Neural cell (in vitro differentiated cells): ENCODE measurements at regions not wholly inside any gene's neighbourhood (a gene's known extent, or its start where the extent isn't known, plus 50 kb on each side); places are given as distances from the start of the nearest gene placed in this dataset.

ENCODE experiments used
- H2AFZ ChIP-seq: fragments of 200-600, 300-800 bp; sonication (generic), shearing (Covaris generic); 2 replicates; pipeline ENCODE4 v1.6.0; 2014; ENCODE audit warnings: low read depth, mild to moderate bottlenecking, antibody characterized with exemption, low read length, moderate library complexity
- H3F3A ChIP-seq: fragments of 200-600 bp; shearing (Covaris generic); 2 replicates; pipeline ENCODE4 v1.6.1; 2016; ENCODE audit warnings: mild to moderate bottlenecking, moderate library complexity, mixed read lengths, antibody characterized with exemption, low read length; ENCODE audit not compliant: insufficient read depth, poor library complexity, severe bottlenecking
- H3K27ac ChIP-seq: fragments of 200-600, 300-800 bp; sonication (generic), shearing (Covaris generic); 2 replicates; pipeline ENCODE4 v1.5.1; 2014; ENCODE audit warnings: mild to moderate bottlenecking, low read length, moderate library complexity
- H3K27me3 ChIP-seq: fragments of 300-800, 200-600 bp; sonication (generic), shearing (Covaris generic); 2 replicates; pipeline ENCODE4 v1.6.0; 2014; ENCODE audit warnings: mild to moderate bottlenecking, low read depth, low read length, moderate library complexity; ENCODE audit not compliant: insufficient read depth
- H3K36me3 ChIP-seq: fragments of 300-800, 200-600 bp; sonication (generic), shearing (Covaris generic); 2 replicates; pipeline ENCODE4 v1.5.1; 2014; ENCODE audit warnings: mild to moderate bottlenecking, antibody characterized with exemption, low read length, moderate library complexity; ENCODE audit not compliant: insufficient read depth
- H3K4me2 ChIP-seq: fragments of 300-800, 200-600 bp; sonication (generic), shearing (Covaris generic); 2 replicates; pipeline ENCODE4 v1.6.0; 2014; ENCODE audit warnings: mild to moderate bottlenecking, low read length
- H3K4me3 ChIP-seq: fragments of 300-800, 200-600 bp; sonication (generic), shearing (Covaris generic); 2 replicates; pipeline ENCODE4 v1.5.1; 2014; ENCODE audit warnings: mild to moderate bottlenecking, low read length, moderate library complexity
- H3K79me2 ChIP-seq: fragments of 200-600 bp; shearing (Covaris generic); replicated peaks from 2 replicates; pipeline ENCODE4 v1.6.0; 2014; ENCODE audit warnings: mild to moderate bottlenecking, low read length, moderate library complexity; ENCODE audit not compliant: insufficient read depth
- H3K9ac ChIP-seq: fragments of 300-800, 200-600 bp; sonication (generic), shearing (Covaris generic); 2 replicates; pipeline ENCODE4 v1.6.1; 2016; ENCODE audit warnings: mild to moderate bottlenecking, low read length, mixed read lengths
- H3K9me2 ChIP-seq: fragments of 200-600 bp; shearing (Covaris generic); 2 replicates; pipeline ENCODE4 v1.6.1; 2016; ENCODE audit warnings: mild to moderate bottlenecking, low read length, mixed read lengths; ENCODE audit not compliant: insufficient read depth
- H3K9me3 ChIP-seq: fragments of 200-600, 300-800 bp; sonication (generic), shearing (Covaris generic); 2 replicates; pipeline ENCODE4 v1.6.1; 2016; ENCODE audit warnings: mild to moderate bottlenecking, mixed run types, low read length, moderate library complexity, mixed read lengths
- H4K20me1 ChIP-seq: fragments of 200-600 bp; shearing (Covaris generic); 2 replicates; pipeline ENCODE4 v1.6.1; 2016; ENCODE audit warnings: mild to moderate bottlenecking, mixed run types; ENCODE audit not compliant: insufficient read depth
- CTCF ChIP-seq: fragments of 450-650 bp; IDR thresholded peaks from 2 replicates; pipeline ENCODE4 v1.5.1; 2014; ENCODE audit warnings: antibody characterized with exemption, mild to moderate bottlenecking, moderate library complexity; ENCODE audit not compliant: poor library complexity, severe bottlenecking
- EP300 ChIP-seq: fragments of 450-650 bp; conservative IDR thresholded peaks from 2 replicates; pipeline ENCODE4 v1.6.1; 2014; ENCODE audit warnings: antibody characterized with exemption, mild to moderate bottlenecking, moderate library complexity; ENCODE audit not compliant: poor library complexity, severe bottlenecking
- EZH2 ChIP-seq: fragments of 200-600, 300-800 bp; shearing (Covaris generic), sonication (generic); IDR thresholded peaks from 2 replicates; pipeline ENCODE4 v1.6.1; 2014; ENCODE audit warnings: antibody characterized with exemption, low read length, borderline replicate concordance, mild to moderate bottlenecking; ENCODE audit not compliant: insufficient read depth, poor library complexity, severe bottlenecking
- MXI1 ChIP-seq: fragments of 450-650 bp; conservative IDR thresholded peaks from 2 replicates; pipeline ENCODE4 v1.6.1; 2014; ENCODE audit warnings: antibody characterized with exemption, mild to moderate bottlenecking; ENCODE audit not compliant: poor library complexity, severe bottlenecking
- POLR2AphosphoS5 ChIP-seq: IDR thresholded peaks from 2 replicates; pipeline ENCODE4 v1.6.1; 2012
- RAD21 ChIP-seq: fragments of 450-650 bp; conservative IDR thresholded peaks from 2 replicates; pipeline ENCODE4 v1.6.1; 2014; ENCODE audit warnings: antibody characterized with exemption, mild to moderate bottlenecking, moderate library complexity
- REST ChIP-seq: IDR thresholded peaks from 2 replicates; pipeline ENCODE4 v1.6.1; 2012; ENCODE audit warnings: borderline replicate concordance
- SMC3 ChIP-seq: fragments of 450-650 bp; conservative IDR thresholded peaks from 2 replicates; pipeline ENCODE4 v1.6.1; 2014; ENCODE audit warnings: antibody characterized with exemption, mild to moderate bottlenecking, moderate library complexity; ENCODE audit not compliant: poor library complexity
- TAF1 ChIP-seq: IDR thresholded peaks from 2 replicates; pipeline ENCODE4 v1.6.1; 2012; ENCODE audit warnings: low read depth

- no peaks in the 10 kb centered on the region for H3K36me3 ChIP-seq
- H3K4me2 ChIP-seq, result no peak overlapping the region
- no peak for TF ChIP-seq SMC3
- TF ChIP-seq TAF1, result no peak
- no peak for TF ChIP-seq CTCF
- TF ChIP-seq MXI1, result no peak
- TF ChIP-seq EP300, result no peak
- no peak for TF ChIP-seq RAD21
- TF ChIP-seq POLR2AphosphoS5, result no peak
- TF ChIP-seq REST, result no peak
- no peak for TF ChIP-seq EZH2
- H4K20me1 ChIP-seq, result no peaks in the 10 kb centered on the region
- no peaks in the 10 kb centered on the region for H3F3A ChIP-seq
- no peaks in the 10 kb centered on the region for H3K9me2 ChIP-seq
- no peak overlapping the region for H3K9ac ChIP-seq
- H3K79me2 ChIP-seq, result no peaks in the 10 kb centered on the region
- H3K27me3 ChIP-seq, result no peaks in the 10 kb centered on the region
- no peaks in the 10 kb centered on the region for H3K9me3 ChIP-seq
- no peak overlapping the region for H3K27ac ChIP-seq
- no peak overlapping the region for H2AFZ ChIP-seq
- H3K4me3 ChIP-seq, result no peak overlapping the region
These were observed 641.2 kb upstream of the ARRDC4 start for GRCh38 chr15:97319291-97319690.

- no peaks in the 10 kb centered on the region for H3K36me3 ChIP-seq
- H3K9me3 ChIP-seq, result no peaks in the 10 kb centered on the region
- H2AFZ ChIP-seq, result no peak overlapping the region
- H3K4me2 ChIP-seq, result no peak overlapping the region
- H3K27ac ChIP-seq, result no peak overlapping the region
- H3K79me2 ChIP-seq, result no peaks in the 10 kb centered on the region
- H3F3A ChIP-seq, result no peaks in the 10 kb centered on the region
- TF ChIP-seq CTCF, result no peak
- TF ChIP-seq SMC3, result no peak
- TF ChIP-seq POLR2AphosphoS5, result no peak
- no peak for TF ChIP-seq EP300
- TF ChIP-seq MXI1, result no peak
- TF ChIP-seq TAF1, result no peak
- no peak for TF ChIP-seq REST
- H3K27me3 ChIP-seq, result no peaks in the 10 kb centered on the region
- H4K20me1 ChIP-seq, result no peaks in the 10 kb centered on the region
- H3K9ac ChIP-seq, result no peak overlapping the region
- H3K9me2 ChIP-seq, result no peaks in the 10 kb centered on the region
- no peak overlapping the region for H3K4me3 ChIP-seq
These were observed 614.3 kb upstream of the ARRDC4 start for GRCh38 chr15:97346221-97346620.
